A549 (cell line): ENCODE measurements at regions not wholly inside any gene's neighbourhood (a gene's known extent, or its start where the extent isn't known, plus 50 kb on each side); places are given as distances from the start of the nearest gene placed in this dataset.

Source experiments
- ATAC-seq, 2 experiments: fragments of 200-7000 bp in 1 of 2; fragments of >200 bp in 1 of 2; cut with Nextera tagmentation in 1 of 2; cut with Tn5 transposase in 1 of 2; 3 replicates each; pipeline versions ENCODE4 v1.8.0 to v1.9.1; 2018 to 2020; ENCODE audit warnings: mild to moderate bottlenecking in 1 of 2, moderate library complexity in 1 of 2
- CTCF ChIA-PET: fragments of 300-600 bp; sonication (Branson Sonifier 250); formaldehyde crosslinking; extraction: SDS; loops from one replicate; lab custom pipeline; 2021; ENCODE audit warnings: antibody characterized with exemption, inconsistent platforms; lab: Yijun Ruan, JAX
- POLR2A ChIA-PET: fragments of 350-600 bp; formaldehyde crosslinking; extraction: SDS; loops from one replicate; lab custom pipeline; 2021; ENCODE audit warnings: antibody characterized with exemption, inconsistent platforms; lab: Yijun Ruan, JAX
- DNase-seq, 2 experiments: peaks; one replicate each; pipeline versions ENCODE4 v3.0.0 to v3.0.0-alpha.2; 2011 to 2016; ENCODE audit warnings: low read depth in 1 of 2, low spot score in 1 of 2
- FAIRE-seq: peaks from 2 replicates; lab custom pipeline; 2011; peaks lifted over from hg19 to GRCh38; lab: Jason Lieb, UNC
- H3K27ac ChIP-seq, 2 experiments: fragments of >200 bp; sonication (Bioruptor Twin); formaldehyde crosslinking; 3 replicates each; pipeline ENCODE4 v1.5.1; 2016 to 2017
- H3K4me1 ChIP-seq: fragments of >200 bp; sonication (Bioruptor Twin); formaldehyde crosslinking; 3 replicates; pipeline ENCODE4 v1.6.1; 2016
- H3K4me2 ChIP-seq: fragments of >200 bp; sonication (Bioruptor Twin); formaldehyde crosslinking; 3 replicates; pipeline ENCODE4 v1.6.1; 2016
- H3K4me3 ChIP-seq: fragments of >200 bp; sonication (Bioruptor Twin); formaldehyde crosslinking; 3 replicates; pipeline ENCODE4 v1.5.1; 2016
- H3K9me3 ChIP-seq: fragments of >200 bp; sonication (Bioruptor Twin); formaldehyde crosslinking; 3 replicates; pipeline ENCODE4 v1.6.1; 2016
- ATOH8 ChIP-seq: fragments of 250-450 bp; sonication (Bioruptor Pico); IDR thresholded peaks from 2 replicates; pipeline ENCODE4 v1.5.0; 2020; ENCODE audit warnings: low read depth, mild to moderate bottlenecking, moderate library complexity
- BHLHE40 ChIP-seq: IDR thresholded peaks from 2 replicates; pipeline ENCODE4 v1.6.1; 2012; ENCODE audit warnings: low read depth, low read length, inconsistent platforms
- CBX8 ChIP-seq: fragments of 200-600 bp; sonication (generic); IDR thresholded peaks from 2 replicates; pipeline ENCODE4 v1.6.1; 2016
- CHD2 ChIP-seq: fragments of 150-350 bp; IDR thresholded peaks from 2 replicates; pipeline ENCODE4 v1.6.1; 2014; ENCODE audit warnings: low read length; ENCODE audit not compliant: partially characterized antibody
- CHD4 ChIP-seq: fragments of 200-600 bp; sonication (generic); IDR thresholded peaks from 2 replicates; pipeline ENCODE4 v1.6.1; 2016; ENCODE audit warnings: antibody characterized with exemption, mild to moderate bottlenecking, borderline replicate concordance
- E2F6 ChIP-seq: IDR thresholded peaks from 2 replicates; pipeline ENCODE4 v1.6.1; 2012; ENCODE audit warnings: low read depth, borderline replicate concordance
- ELK1 ChIP-seq: fragments of 150-350 bp; IDR thresholded peaks from 2 replicates; pipeline ENCODE4 v1.6.1; 2014; ENCODE audit warnings: low read depth, mild to moderate bottlenecking, low read length
- ESRRA ChIP-seq: fragments of 150-350 bp; IDR thresholded peaks from 2 replicates; pipeline ENCODE4 v1.6.1; 2014; ENCODE audit warnings: mild to moderate bottlenecking, low read length, borderline replicate concordance
- HEYL ChIP-seq: fragments of 250-450 bp; sonication (Bioruptor Pico); IDR thresholded peaks from 2 replicates; pipeline ENCODE4 v1.8.0; 2021; ENCODE audit warnings: mild to moderate bottlenecking, moderate library complexity
- JUNB ChIP-seq: fragments of >200 bp; sonication (Bioruptor Twin); formaldehyde crosslinking; IDR thresholded peaks from 2 replicates; pipeline ENCODE4 v1.6.1; 2016
- MAFK ChIP-seq: fragments of 450-650 bp; IDR thresholded peaks from 2 replicates; pipeline ENCODE4 v1.6.1; 2014; ENCODE audit not compliant: partially characterized antibody
- MAX ChIP-seq: IDR thresholded peaks from 2 replicates; pipeline ENCODE4 v1.6.1; 2012
- MAZ ChIP-seq: fragments of 150-350 bp; IDR thresholded peaks from 2 replicates; pipeline ENCODE4 v1.6.1; 2014; ENCODE audit warnings: antibody characterized with exemption, low read depth, low read length, borderline replicate concordance
- PHF8 ChIP-seq: fragments of 200-600 bp; sonication (generic); IDR thresholded peaks from 2 replicates; pipeline ENCODE4 v1.6.1; 2016; ENCODE audit warnings: low read depth, mild to moderate bottlenecking, antibody characterized with exemption, moderate library complexity, borderline replicate concordance
- POLR2A ChIP-seq: IDR thresholded peaks from 2 replicates; pipeline ENCODE4 v1.6.1; 2012; ENCODE audit warnings: mild to moderate bottlenecking, low read length
- POLR2AphosphoS2 ChIP-seq: conservative IDR thresholded peaks from 2 replicates; pipeline ENCODE4 v1.6.1; 2012; ENCODE audit warnings: low read length, improper control_type of control experiment, inconsistent platforms
- RAD21 ChIP-seq, 2 experiments: fragments of >200 bp in 1 of 2; sonication (Bioruptor Twin) in 1 of 2; formaldehyde crosslinking in 1 of 2; IDR thresholded peaks in 1 of 2; conservative IDR thresholded peaks in 1 of 2; 2 replicates in 1 of 2; 3 replicates in 1 of 2; pipeline ENCODE4 v1.6.1; 2012 to 2018; ENCODE audit warnings: inconsistent platforms in 1 of 2
- REST ChIP-seq: fragments of 200-600 bp; sonication (generic); IDR thresholded peaks from 2 replicates; pipeline ENCODE4 v1.6.1; 2016; ENCODE audit warnings: antibody characterized with exemption, mild to moderate bottlenecking, moderate library complexity
- TP53 ChIP-seq: fragments of 250-450 bp; sonication (Bioruptor Pico); IDR thresholded peaks from 2 replicates; pipeline ENCODE4 v1.5.0; 2021; ENCODE audit warnings: mild to moderate bottlenecking, moderate library complexity
- USF2 ChIP-seq: fragments of 450-650 bp; IDR thresholded peaks from 2 replicates; pipeline ENCODE4 v1.6.1; 2014; ENCODE audit warnings: antibody characterized with exemption
- ZC3H11A ChIP-seq: fragments of 450-650 bp; IDR thresholded peaks from 2 replicates; pipeline ENCODE4 v1.6.1; 2014; ENCODE audit warnings: antibody characterized with exemption, mild to moderate bottlenecking
- WGBS: methylation state at CpG from one replicate; pipeline ENCODE4 v1.1.6; 2017; ENCODE audit errors: missing lambda C conversion rate; 5-methylcytosine and 5-hydroxymethylcytosine counted together

- no peak for TF ChIP-seq BHLHE40
These were observed 62.2 kb upstream of the ADAMTS2 start (continued) for GRCh38 chr5:179407191-179408175.

- no peak for TF ChIP-seq E2F6
- no peak for TF ChIP-seq JUNB
- TF ChIP-seq PHF8 = no peak
- TF ChIP-seq CHD4 = no peak
- TF ChIP-seq CBX8 = no peak
- no peak for TF ChIP-seq POLR2AphosphoS2
- no peak for TF ChIP-seq ELK1
- POLR2A ChIA-PET = no interaction called here
- DNase-seq (no peak), FAIRE-seq (no peak), ATAC-seq (no peak)
- no peak overlapping the region for H3K4me2 ChIP-seq
- CTCF ChIA-PET = no interaction called here
- no peak overlapping the region for H3K4me3 ChIP-seq
- 35% methylated on average over 14 of the region's 18 CpGs for WGBS
- H3K27ac ChIP-seq = no peak overlapping the region
- peaks cover 6% of the 10 kb centered on the region; the same call in 2 of the 3 replicates for H3K9me3 ChIP-seq
- H3K4me1 ChIP-seq = no peaks in the 10 kb centered on the region
These were observed 61.0 kb upstream of the ADAMTS2 start for GRCh38 chr5:179406031-179406961.

GRCh38 chr5:179405426-179406030 lies 60.3 kb upstream of the ADAMTS2 start:
- POLR2A ChIA-PET = no interaction called here
- DNase-seq (no peak), ATAC-seq (no peak), FAIRE-seq (no peak)
- Histone ChIP-seq H3K4me1 (no peaks in the 10 kb centered on the region), H3K27ac (no peak overlapping the region), H3K9me3 (peaks cover 9% of the 10 kb centered on the region; the same call in 2 of the 3 replicates), H3K4me2 (no peak overlapping the region), H3K4me3 (no peak overlapping the region)
- CTCF ChIA-PET = no interaction called here
- no peak for TF ChIP-seq RAD21 (conservative IDR thresholded peaks at IDR 0.05 in 1 of 2, IDR thresholded peaks at IDR 0.05 in 1 of 2)
- no peak for TF ChIP-seq ESRRA
- TF ChIP-seq HEYL (CRISPR knock-in tag) = no peak
- WGBS = 17% methylated on average over 16 of the region's 16 CpGs

GRCh38 chr5:179405054-179405416 lies 59.8 kb upstream of the ADAMTS2 start:
- ChIA-PET CTCF (no interaction called here), POLR2A (no interaction called here)
- no peak overlapping the region for H3K27ac ChIP-seq
- no peaks in the 10 kb centered on the region for H3K4me1 ChIP-seq
- H3K9me3 ChIP-seq = peaks cover 14% of the 10 kb centered on the region; the same call in 2 of the 3 replicates
- H3K4me2 ChIP-seq = no peak overlapping the region
- no peak for FAIRE-seq
- H3K4me3 ChIP-seq = no peak overlapping the region
- 3% methylated on average over 2 of the region's 2 CpGs for WGBS
- no peak for ATAC-seq
- no peak for DNase-seq
- TF ChIP-seq POLR2A = no peak
- TF ChIP-seq TP53 (CRISPR knock-in tag) = no peak
- TF ChIP-seq ESRRA = no peak
- no peak for TF ChIP-seq MAFK
- TF ChIP-seq ATOH8 (CRISPR knock-in tag) = no peak
- no peak for TF ChIP-seq ZC3H11A
- no peak for TF ChIP-seq CBX8
- no peak for TF ChIP-seq MAX
- TF ChIP-seq CHD2 = no peak
- no peak for TF ChIP-seq REST
- no peak for TF ChIP-seq MAZ
- TF ChIP-seq USF2 = no peak
